ENCODE measurements at regions not wholly inside any gene's neighbourhood (a gene's known extent, or its start where the extent isn't known, plus 50 kb on each side); places are given as distances from the start of the nearest gene placed in this dataset.

DNA sequence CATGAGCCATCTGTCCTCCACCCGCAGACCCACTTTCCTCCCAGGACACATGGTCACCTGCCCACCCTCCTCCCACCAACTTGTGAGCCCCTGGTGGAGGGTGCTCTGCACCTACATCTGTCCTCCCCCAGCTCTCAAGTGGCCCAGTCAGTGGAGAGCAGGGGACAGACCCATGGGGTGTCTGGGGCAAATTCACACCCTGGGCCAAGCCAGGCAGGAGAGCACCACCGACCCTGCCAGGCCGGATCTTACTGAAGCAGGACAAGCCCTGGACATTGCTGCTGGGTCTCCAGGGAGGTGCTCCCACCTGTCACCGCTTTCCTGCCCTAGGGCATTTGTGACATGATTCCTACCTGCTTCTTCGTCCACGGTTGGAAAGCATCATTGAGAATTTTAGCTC, 221.6 kb downstream of the TUBA3C start:
- TF ChIP-seq, protein P1, sequence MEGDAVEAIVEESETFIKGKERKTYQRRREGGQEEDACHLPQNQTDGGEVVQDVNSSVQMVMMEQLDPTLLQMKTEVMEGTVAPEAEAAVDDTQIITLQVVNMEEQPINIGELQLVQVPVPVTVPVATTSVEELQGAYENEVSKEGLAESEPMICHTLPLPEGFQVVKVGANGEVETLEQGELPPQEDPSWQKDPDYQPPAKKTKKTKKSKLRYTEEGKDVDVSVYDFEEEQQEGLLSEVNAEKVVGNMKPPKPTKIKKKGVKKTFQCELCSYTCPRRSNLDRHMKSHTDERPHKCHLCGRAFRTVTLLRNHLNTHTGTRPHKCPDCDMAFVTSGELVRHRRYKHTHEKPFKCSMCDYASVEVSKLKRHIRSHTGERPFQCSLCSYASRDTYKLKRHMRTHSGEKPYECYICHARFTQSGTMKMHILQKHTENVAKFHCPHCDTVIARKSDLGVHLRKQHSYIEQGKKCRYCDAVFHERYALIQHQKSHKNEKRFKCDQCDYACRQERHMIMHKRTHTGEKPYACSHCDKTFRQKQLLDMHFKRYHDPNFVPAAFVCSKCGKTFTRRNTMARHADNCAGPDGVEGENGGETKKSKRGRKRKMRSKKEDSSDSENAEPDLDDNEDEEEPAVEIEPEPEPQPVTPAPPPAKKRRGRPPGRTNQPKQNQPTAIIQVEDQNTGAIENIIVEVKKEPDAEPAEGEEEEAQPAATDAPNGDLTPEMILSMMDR (IDR thresholded peaks at IDR 0.05; ENCODE audit: borderline replicate concordance, extremely low read depth, insufficient read depth) = no peak

DNA sequence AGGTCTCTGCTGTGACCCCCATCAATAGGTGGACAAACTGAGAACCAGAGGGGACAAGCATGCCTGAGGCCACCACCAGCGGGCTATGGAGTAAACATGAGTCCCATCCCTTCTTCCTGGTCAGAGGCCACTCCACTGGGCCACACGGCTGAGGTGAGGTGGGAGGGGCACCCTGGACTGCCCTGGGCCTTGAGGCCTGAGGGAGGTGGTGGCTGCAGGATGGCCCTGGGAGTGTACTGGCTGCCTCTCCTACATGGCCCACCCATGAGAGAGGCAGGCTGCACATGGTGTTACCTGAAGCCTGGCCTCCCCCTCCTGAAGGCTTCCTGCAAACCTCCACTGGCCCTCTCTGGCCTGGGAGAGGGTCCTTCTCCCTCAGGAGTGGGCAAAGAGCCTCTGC, 222.4 kb downstream of the TUBA3C start:
- FAIRE-seq = no peak

More for the DNA sequence above, 221.6 kb downstream of the TUBA3C start:
- Histone ChIP-seq H3K27ac (ENCODE audit: low read depth in 2 of 2, low read length in 2 of 2) (no peak overlapping the region), H3K4me3 (ENCODE audit: low read length in 3 of 3) (no peak overlapping the region), H3K4me1 (ENCODE audit: control insufficient read depth in 2 of 3, insufficient read depth in 2 of 3, low read depth in 1 of 3, low read length in 3 of 3) (no peaks in the 10 kb centered on the region), H3K27me3 (ENCODE audit: control insufficient read depth, insufficient read depth, low read length) (no peaks in the 10 kb centered on the region), H3K36me3 (ENCODE audit: control insufficient read depth in 2 of 3, insufficient read depth in 3 of 3, low read length in 3 of 3) (no peaks in the 10 kb centered on the region), H3K9me3 (ENCODE audit: control insufficient read depth in 2 of 3, insufficient read depth in 1 of 3, low read length in 3 of 3) (peaks cover 0 to 8% (median 0%) of the 10 kb centered on the region in 3 donors), H3K9ac (ENCODE audit: low read length in 3 of 3) (no peak overlapping the region)
- intact Hi-C loops (cut with DNase I) = no loop called here
- DNase-seq (peak in 1 of 5 donors; percentile 54), FAIRE-seq (no peak)

DNA sequence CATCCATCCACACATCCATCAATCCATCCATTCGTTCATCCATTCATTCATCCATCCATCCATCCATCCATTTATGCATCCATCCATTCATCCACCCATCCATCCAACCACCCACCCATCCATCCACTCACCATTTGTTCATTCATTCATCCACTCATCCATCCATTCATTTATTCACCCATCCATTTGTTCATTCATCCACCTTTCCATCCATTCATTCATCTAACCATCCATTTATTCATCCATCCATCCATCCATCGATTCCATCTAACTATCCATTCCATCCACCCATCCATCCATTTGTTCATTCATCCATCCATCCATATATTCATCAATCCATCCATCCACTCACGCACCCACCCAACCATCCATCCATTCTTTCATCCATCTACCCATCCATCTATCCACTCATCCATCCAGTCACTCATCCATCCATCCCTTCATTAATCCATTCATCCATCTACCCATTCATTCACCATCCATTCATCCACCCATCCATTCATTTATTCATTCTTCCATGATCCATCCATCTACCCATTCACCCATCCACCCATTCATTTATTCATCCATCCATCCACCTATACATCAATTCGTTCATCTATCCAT, 225.0 kb downstream of the TUBA3C start:
- intact Hi-C loops (cut with DNase I) = no loop called here
- H3K4me1 ChIP-seq (ENCODE audit: control insufficient read depth in 2 of 3, insufficient read depth in 2 of 3, low read depth in 1 of 3, low read length in 3 of 3) = no peaks in the 10 kb centered on the region
- no peaks in the 10 kb centered on the region for H3K27me3 ChIP-seq (ENCODE audit: control insufficient read depth, insufficient read depth, low read length)
- no peaks in the 10 kb centered on the region for H3K36me3 ChIP-seq (ENCODE audit: control insufficient read depth in 2 of 3, insufficient read depth in 3 of 3, low read length in 3 of 3)
- H3K9ac ChIP-seq (ENCODE audit: low read length in 3 of 3) = no peak overlapping the region
- TF ChIP-seq, protein P1 (IDR thresholded peaks at IDR 0.05; ENCODE audit: borderline replicate concordance, extremely low read depth, insufficient read depth) = no peak
- no peak for DNase-seq
- FAIRE-seq = no peak
- H3K4me3 ChIP-seq (ENCODE audit: low read length in 3 of 3) = no peak overlapping the region
- peaks cover 0 to 8% (median 0%) of the 10 kb centered on the region in 3 donors for H3K9me3 ChIP-seq (ENCODE audit: control insufficient read depth in 2 of 3, insufficient read depth in 1 of 3, low read length in 3 of 3)
- no peak overlapping the region for H3K27ac ChIP-seq (ENCODE audit: low read depth in 2 of 2, low read length in 2 of 2)

More for the DNA sequence above, 222.4 kb downstream of the TUBA3C start:
- DNase-seq = no peak
- Histone ChIP-seq H3K4me3 (ENCODE audit: low read length in 3 of 3) (no peak overlapping the region), H3K9me3 (ENCODE audit: control insufficient read depth in 2 of 3, insufficient read depth in 1 of 3, low read length in 3 of 3) (peaks cover 0 to 8% (median 0%) of the 10 kb centered on the region in 3 donors), H3K9ac (ENCODE audit: low read length in 3 of 3) (no peak overlapping the region), H3K36me3 (ENCODE audit: control insufficient read depth in 2 of 3, insufficient read depth in 3 of 3, low read length in 3 of 3) (no peaks in the 10 kb centered on the region), H3K27me3 (ENCODE audit: control insufficient read depth, insufficient read depth, low read length) (no peaks in the 10 kb centered on the region), H3K27ac (ENCODE audit: low read depth in 2 of 2, low read length in 2 of 2) (no peak overlapping the region), H3K4me1 (ENCODE audit: control insufficient read depth in 2 of 3, insufficient read depth in 2 of 3, low read depth in 1 of 3, low read length in 3 of 3) (no peaks in the 10 kb centered on the region)
- intact Hi-C loops (cut with DNase I) = no loop called here
- TF ChIP-seq, protein P1 (IDR thresholded peaks at IDR 0.05; ENCODE audit: borderline replicate concordance, extremely low read depth, insufficient read depth) = no peak

DNA sequence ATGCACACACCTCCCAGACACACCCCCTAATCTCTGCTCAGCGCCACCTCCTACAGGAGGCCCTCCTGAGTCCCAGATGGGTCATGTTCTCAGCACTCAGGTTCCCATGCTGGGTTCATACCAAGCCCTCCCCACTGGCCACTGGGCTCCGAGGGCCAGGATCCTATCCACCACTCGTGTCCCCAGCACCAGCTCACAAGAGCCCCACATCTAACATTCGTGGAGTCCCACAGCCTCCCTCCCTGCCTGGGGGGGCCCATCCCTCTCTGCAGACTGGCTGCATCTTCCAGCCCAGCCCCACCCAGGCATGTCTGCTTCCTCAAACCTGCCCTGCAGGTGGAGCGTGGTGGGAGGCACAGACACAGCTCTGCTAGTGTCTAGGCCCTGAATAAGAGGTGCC, 227.4 kb downstream of the TUBA3C start:
- H3K9ac ChIP-seq (ENCODE audit: low read length in 3 of 3) = no peak overlapping the region
- intact Hi-C loops (cut with DNase I) = no loop called here
- FAIRE-seq (no peak), DNase-seq (peak in 1 of 5 donors; percentile 53)
- H3K4me3 ChIP-seq (ENCODE audit: low read length in 3 of 3) = no peak overlapping the region
- H3K36me3 ChIP-seq (ENCODE audit: control insufficient read depth in 2 of 3, insufficient read depth in 3 of 3, low read length in 3 of 3) = no peaks in the 10 kb centered on the region
- H3K27me3 ChIP-seq (ENCODE audit: control insufficient read depth, insufficient read depth, low read length) = no peaks in the 10 kb centered on the region
- H3K9me3 ChIP-seq (ENCODE audit: control insufficient read depth in 2 of 3, insufficient read depth in 1 of 3, low read length in 3 of 3) = peaks cover 0 to 7% (median 0%) of the 10 kb centered on the region in 3 donors
- no peak overlapping the region for H3K27ac ChIP-seq (ENCODE audit: low read depth in 2 of 2, low read length in 2 of 2)
- H3K4me1 ChIP-seq (ENCODE audit: control insufficient read depth in 2 of 3, insufficient read depth in 2 of 3, low read depth in 1 of 3, low read length in 3 of 3) = no peaks in the 10 kb centered on the region
- TF ChIP-seq, protein P1 (IDR thresholded peaks at IDR 0.05; ENCODE audit: borderline replicate concordance, extremely low read depth, insufficient read depth) = no peak
